HepG2 (cell line): ENCODE measurements at regions not wholly inside any gene's neighbourhood (a gene's known extent, or its start where the extent isn't known, plus 50 kb on each side); places are given as distances from the start of the nearest gene placed in this dataset.

Source experiments
- ATAC-seq: fragments of 200-7000 bp; cut with Tn5 transposase; 3 replicates; pipeline ENCODE4 v1.9.1; 2020; ENCODE audit warnings: mild to moderate bottlenecking, moderate library complexity
- BruUV-seq: library from RNA; stranded (reverse); fragments of 400-500 nt; replicated peaks from 2 replicates; lab custom pipeline; 2021; lab: Mats Ljungman, UMichigan
- CTCF ChIA-PET: fragments of 300-600 bp; formaldehyde crosslinking; extraction: SDS; loops from one replicate; lab custom pipeline; 2021; ENCODE audit warnings: low total read pairs, inconsistent platforms, low intra/inter-chr PET ratio; lab: Yijun Ruan, JAX
- POLR2A ChIA-PET: fragments of 350-600 bp; sonication (Branson Sonifier 250); formaldehyde crosslinking; loops from one replicate; lab custom pipeline; 2020; ENCODE audit warnings: antibody characterized with exemption, inconsistent platforms; lab: Yijun Ruan, JAX
- DNase-seq: peaks from one replicate; pipeline ENCODE4 v3.0.0-alpha.2; 2015; ENCODE audit warnings: low spot score
- FAIRE-seq: peaks from 3 replicates; lab custom pipeline; 2011; peaks lifted over from hg19 to GRCh38; lab: Jason Lieb, UNC
- H2AFZ ChIP-seq: one replicate; pipeline ENCODE4 v1.6.1; 2011; ENCODE audit warnings: low read length, inconsistent platforms
- H3K27ac ChIP-seq: fragments of 300-600 bp; 3 replicates; pipeline ENCODE4 v1.8.0; 2011; ENCODE audit warnings: mixed run types, mild to moderate bottlenecking, mixed read lengths, low read length, inconsistent platforms; ENCODE audit not compliant: insufficient read depth; ENCODE audit errors: extremely low read length
- H3K27me3 ChIP-seq, 2 experiments: fragments of 200-600 bp in 1 of 2; 2 replicates in 1 of 2; 3 replicates in 1 of 2; pipeline versions ENCODE4 v1.6.0 to v1.8.0; 2011; ENCODE audit warnings: low read length in 2 of 2, mild to moderate bottlenecking in 2 of 2, moderate library complexity in 2 of 2, inconsistent platforms in 1 of 2; ENCODE audit not compliant: insufficient read depth in 2 of 2, control insufficient read depth in 1 of 2
- H3K36me3 ChIP-seq, 2 experiments: fragments of 200-600 bp in 1 of 2; replicated peaks in 1 of 2; 2 replicates in 1 of 2; 3 replicates in 1 of 2; pipeline versions ENCODE4 v1.5.1 to v1.8.0; 2011; ENCODE audit warnings: low read length in 2 of 2, inconsistent platforms in 1 of 2; ENCODE audit not compliant: insufficient read depth in 2 of 2, control insufficient read depth in 1 of 2
- H3K4me1 ChIP-seq: 2 replicates; pipeline ENCODE4 v1.5.1; 2012; ENCODE audit warnings: low read length, inconsistent platforms; ENCODE audit not compliant: insufficient read depth
- H3K4me2 ChIP-seq: 2 replicates; pipeline ENCODE4 v1.6.0; 2011; ENCODE audit warnings: low read depth, low read length, inconsistent platforms
- H3K4me3 ChIP-seq, 3 experiments: fragments of 200-600 bp in 1 of 3; sonication (generic), shearing (Covaris generic) in 1 of 3; replicated peaks in 1 of 3; 2 replicates each; pipeline ENCODE4 v1.5.1; 2011 to 2016; ENCODE audit warnings: low read length in 3 of 3, inconsistent platforms in 2 of 3, low read depth in 2 of 3, mild to moderate bottlenecking in 2 of 3, control low read depth in 1 of 3, mixed read lengths in 1 of 3; ENCODE audit not compliant: insufficient read depth in 1 of 3
- H3K79me2 ChIP-seq: one replicate; pipeline ENCODE4 v1.6.1; 2011; ENCODE audit warnings: low read length, inconsistent platforms; ENCODE audit not compliant: insufficient read depth
- H3K9ac ChIP-seq: 2 replicates; pipeline ENCODE4 v1.6.0; 2011; ENCODE audit warnings: mild to moderate bottlenecking, low read depth, low read length, inconsistent platforms; ENCODE audit not compliant: insufficient read depth
- H3K9me3 ChIP-seq: 2 replicates; pipeline ENCODE4 v1.5.1; 2012; ENCODE audit warnings: mild to moderate bottlenecking, low read length
- H4K20me1 ChIP-seq: 2 replicates; pipeline ENCODE4 v1.6.0; 2011; ENCODE audit warnings: inconsistent platforms, mild to moderate bottlenecking, low read length, moderate library complexity; ENCODE audit not compliant: insufficient read depth
- ELF3 ChIP-seq: IDR thresholded peaks from 2 replicates; pipeline ENCODE4 v1.6.1; 2016; ENCODE audit warnings: missing genetic modification reagents, missing compliant biosample characterization
- HMG20A ChIP-seq: IDR thresholded peaks from 2 replicates; pipeline ENCODE4 v1.6.1; 2016; ENCODE audit warnings: borderline replicate concordance
- SRSF1 ChIP-seq: fragments of 200-400 bp; formaldehyde crosslinking; optimal IDR thresholded peaks from 2 replicates; pipeline ENCODE3; 2017; ENCODE audit warnings: mild to moderate bottlenecking, low read depth, low read length, moderate library complexity
- TOPORS ChIP-seq: sonication (generic); formaldehyde crosslinking; IDR thresholded peaks from 2 replicates; pipeline ENCODE4 v1.8.0; 2023; ENCODE audit warnings: mild to moderate bottlenecking, missing genetic modification reagents
- ZNF10 ChIP-seq: sonication (generic); formaldehyde crosslinking; IDR thresholded peaks from 2 replicates; pipeline ENCODE4 v1.4.0; 2020; ENCODE audit warnings: mild to moderate bottlenecking, low read depth, missing genetic modification reagents, borderline replicate concordance
- ZNF101 ChIP-seq: sonication (generic); formaldehyde crosslinking; IDR thresholded peaks from 2 replicates; pipeline ENCODE4 v1.4.0; 2020; ENCODE audit warnings: mild to moderate bottlenecking, low read depth, missing genetic modification reagents, borderline replicate concordance
- ZNF230 ChIP-seq: sonication (generic); formaldehyde crosslinking; IDR thresholded peaks from 2 replicates; pipeline ENCODE4 v1.4.0; 2020; ENCODE audit warnings: mild to moderate bottlenecking, missing genetic modification reagents
- ZNF549 ChIP-seq: sonication (generic); formaldehyde crosslinking; IDR thresholded peaks from 2 replicates; pipeline ENCODE4 v1.5.0; 2020; ENCODE audit warnings: missing genetic modification reagents
- WGBS: methylation state at CpG from one replicate; pipeline ENCODE4 v1.1.6; 2017; ENCODE audit warnings: low lambda C conversion rate; 5-methylcytosine and 5-hydroxymethylcytosine counted together
- in situ Hi-C: cut with HindIII; loops from 2 replicates; pipeline ENCODE4 v1.10.0; 2017; ENCODE audit warnings: low pct_unique_long_range_greater_than_20kb; ENCODE audit not compliant: extremely low pct_ligation_motif_present
- intact Hi-C: fragments of 100-400 bp; cut with micrococcal nuclease; formaldehyde crosslinking; loops from one replicate; pipeline ENCODE4 v1.10.0; 2022; ENCODE audit not compliant: unreplicated experiment
- TF ChIP-seq, protein P1 (sequence below): sonication (generic); formaldehyde crosslinking; IDR thresholded peaks from 2 replicates; pipeline ENCODE4 v1.5.0; 2020; ENCODE audit warnings: missing genetic modification reagents, mild to moderate bottlenecking, borderline replicate concordance
- TF ChIP-seq, protein P2 (sequence below): sonication (generic); formaldehyde crosslinking; conservative IDR thresholded peaks from 2 replicates; pipeline ENCODE4 v1.5.0; 2020; ENCODE audit warnings: missing genetic modification reagents
- TF ChIP-seq, protein P3 (sequence below): sonication (generic); formaldehyde crosslinking; IDR thresholded peaks from 2 replicates; pipeline ENCODE4 v1.5.0; 2020; ENCODE audit warnings: missing genetic modification reagents, mild to moderate bottlenecking, borderline replicate concordance
- TF ChIP-seq, protein P4 (sequence below): sonication (generic); formaldehyde crosslinking; IDR thresholded peaks from 2 replicates; pipeline ENCODE4 v1.5.1; 2020; ENCODE audit warnings: mild to moderate bottlenecking, missing genetic modification reagents

DNA sequence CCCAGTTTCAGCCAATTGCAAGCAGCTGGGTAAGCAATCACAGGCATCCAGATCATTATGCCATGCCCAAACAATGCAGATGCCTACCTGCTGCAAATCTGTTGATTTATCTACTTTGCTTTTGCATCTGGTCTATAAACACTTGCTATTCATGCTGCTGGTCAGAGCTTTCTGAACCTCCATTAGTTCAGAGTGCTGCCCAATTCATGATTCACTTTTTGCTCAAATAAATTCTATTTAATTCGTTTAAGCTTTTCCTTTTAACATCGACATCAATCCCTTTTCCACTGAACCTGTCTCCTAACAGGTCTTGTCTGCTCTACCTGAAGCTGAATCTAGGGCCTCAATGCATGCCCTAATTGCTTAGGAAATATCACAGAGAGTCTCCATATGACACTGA, 99.4 kb upstream of the C1orf87 start:
- no peak overlapping the region for H2AFZ ChIP-seq
- no peak overlapping the region for H3K4me2 ChIP-seq
- in situ Hi-C loops (no loop called here), intact Hi-C loops (no loop called here)
- H3K9me3 ChIP-seq, result no peaks in the 10 kb centered on the region
- no peaks in the 10 kb centered on the region for H4K20me1 ChIP-seq
- no peak for FAIRE-seq
- no peaks in the 10 kb centered on the region for H3K27me3 ChIP-seq
- DNase-seq, result no peak
- 2% methylated on average over 2 of the region's 2 CpGs for WGBS
- H3K36me3 ChIP-seq, result no peaks in the 10 kb centered on the region
- H3K27ac ChIP-seq, result no peak overlapping the region
- ChIA-PET CTCF (no interaction called here), POLR2A (no interaction called here)
- TF ChIP-seq SRSF1 (no peak), ELF3 (no peak), TOPORS (CRISPR knock-in tag) (no peak), ZNF230 (CRISPR knock-in tag) (no peak), ZNF10 (CRISPR knock-in tag) (no peak), ZNF101 (CRISPR knock-in tag) (no peak), HMG20A (CRISPR knock-in tag) (no peak), ZNF549 (CRISPR knock-in tag) (no peak)
- TF ChIP-seq, protein P1, sequence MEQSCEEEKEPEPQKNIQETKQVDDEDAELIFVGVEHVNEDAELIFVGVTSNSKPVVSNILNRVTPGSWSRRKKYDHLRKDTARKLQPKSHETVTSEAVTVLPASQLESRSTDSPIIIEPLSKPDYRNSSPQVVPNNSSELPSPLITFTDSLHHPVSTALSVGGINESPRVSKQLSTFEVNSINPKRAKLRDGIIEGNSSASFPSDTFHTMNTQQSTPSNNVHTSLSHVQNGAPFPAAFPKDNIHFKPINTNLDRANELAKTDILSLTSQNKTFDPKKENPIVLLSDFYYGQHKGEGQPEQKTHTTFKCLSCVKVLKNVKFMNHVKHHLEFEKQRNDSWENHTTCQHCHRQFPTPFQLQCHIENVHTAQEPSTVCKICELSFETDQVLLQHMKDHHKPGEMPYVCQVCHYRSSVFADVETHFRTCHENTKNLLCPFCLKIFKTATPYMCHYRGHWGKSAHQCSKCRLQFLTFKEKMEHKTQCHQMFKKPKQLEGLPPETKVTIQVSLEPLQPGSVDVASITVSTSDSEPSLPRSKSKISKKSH (CRISPR knock-in tag), result no peak
- TF ChIP-seq, protein P2, sequence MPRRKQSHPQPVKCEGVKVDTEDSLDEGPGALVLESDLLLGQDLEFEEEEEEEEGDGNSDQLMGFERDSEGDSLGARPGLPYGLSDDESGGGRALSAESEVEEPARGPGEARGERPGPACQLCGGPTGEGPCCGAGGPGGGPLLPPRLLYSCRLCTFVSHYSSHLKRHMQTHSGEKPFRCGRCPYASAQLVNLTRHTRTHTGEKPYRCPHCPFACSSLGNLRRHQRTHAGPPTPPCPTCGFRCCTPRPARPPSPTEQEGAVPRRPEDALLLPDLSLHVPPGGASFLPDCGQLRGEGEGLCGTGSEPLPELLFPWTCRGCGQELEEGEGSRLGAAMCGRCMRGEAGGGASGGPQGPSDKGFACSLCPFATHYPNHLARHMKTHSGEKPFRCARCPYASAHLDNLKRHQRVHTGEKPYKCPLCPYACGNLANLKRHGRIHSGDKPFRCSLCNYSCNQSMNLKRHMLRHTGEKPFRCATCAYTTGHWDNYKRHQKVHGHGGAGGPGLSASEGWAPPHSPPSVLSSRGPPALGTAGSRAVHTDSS (CRISPR knock-in tag), result no peak
- TF ChIP-seq, protein P3, sequence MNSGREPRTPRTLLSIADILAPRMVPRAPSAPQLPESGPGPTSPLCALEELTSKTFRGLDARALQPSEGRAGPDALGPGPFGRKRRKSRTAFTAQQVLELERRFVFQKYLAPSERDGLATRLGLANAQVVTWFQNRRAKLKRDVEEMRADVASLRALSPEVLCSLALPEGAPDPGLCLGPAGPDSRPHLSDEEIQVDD, result no peak
- TF ChIP-seq, protein P4, sequence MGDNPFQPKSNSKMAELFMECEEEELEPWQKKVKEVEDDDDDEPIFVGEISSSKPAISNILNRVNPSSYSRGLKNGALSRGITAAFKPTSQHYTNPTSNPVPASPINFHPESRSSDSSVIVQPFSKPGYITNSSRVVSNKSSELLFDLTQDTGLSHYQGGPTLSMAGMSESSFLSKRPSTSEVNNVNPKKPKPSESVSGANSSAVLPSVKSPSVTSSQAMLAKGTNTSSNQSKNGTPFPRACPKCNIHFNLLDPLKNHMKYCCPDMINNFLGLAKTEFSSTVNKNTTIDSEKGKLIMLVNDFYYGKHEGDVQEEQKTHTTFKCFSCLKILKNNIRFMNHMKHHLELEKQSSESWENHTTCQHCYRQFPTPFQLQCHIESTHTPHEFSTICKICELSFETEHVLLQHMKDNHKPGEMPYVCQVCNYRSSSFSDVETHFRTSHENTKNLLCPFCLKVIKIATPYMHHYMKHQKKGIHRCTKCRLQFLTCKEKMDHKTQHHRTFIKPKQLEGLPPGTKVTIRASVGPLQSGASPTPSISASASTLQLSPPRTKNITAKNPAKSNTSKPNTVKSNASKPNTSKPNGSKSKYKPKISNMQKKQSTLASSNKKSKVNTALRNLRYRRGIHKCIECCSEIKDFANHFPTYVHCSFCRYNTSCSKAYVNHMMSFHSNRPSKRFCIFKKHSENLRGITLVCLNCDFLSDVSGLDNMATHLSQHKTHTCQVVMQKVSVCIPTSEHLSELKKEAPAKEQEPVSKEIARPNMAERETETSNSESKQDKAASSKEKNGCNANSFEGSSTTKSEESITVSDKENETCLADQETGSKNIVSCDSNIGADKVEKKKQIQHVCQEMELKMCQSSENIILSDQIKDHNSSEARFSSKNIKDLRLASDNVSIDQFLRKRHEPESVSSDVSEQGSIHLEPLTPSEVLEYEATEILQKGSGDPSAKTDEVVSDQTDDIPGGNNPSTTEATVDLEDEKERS, result no peak
- no TSS peak for BruUV-seq
- no peak overlapping the region for H3K4me3 ChIP-seq
- no peak for ATAC-seq
- no peaks in the 10 kb centered on the region for H3K79me2 ChIP-seq
- H3K4me1 ChIP-seq, result no peaks in the 10 kb centered on the region
- no peak overlapping the region for H3K9ac ChIP-seq
